ENCODE measurements at regions not wholly inside any gene's neighbourhood (a gene's known extent, or its start where the extent isn't known, plus 50 kb on each side); places are given as distances from the start of the nearest gene placed in this dataset.
"Not testable (repeated sequence)": the region's sequence is repeated elsewhere in the genome, so short reads cannot be mapped to it uniquely, and the experiment has no call there.

GRCh38 chr2:111249806-111250205 is 129.1 kb downstream of the BCL2L11 start:
- Mint-ChIP-seq H3K27ac (ENCODE audit: unreplicated experiment) (no peak overlapping the region), H3K4me3 (ENCODE audit: unreplicated experiment) (no peak overlapping the region), H3K9me3 (ENCODE audit: unreplicated experiment) (peaks cover 3% of the 10 kb centered on the region), H3K27me3 (ENCODE audit: unreplicated experiment) (peaks cover 4% of the 10 kb centered on the region), H3K4me1 (ENCODE audit: low read depth, unreplicated experiment) (no peaks in the 10 kb centered on the region), H3K36me3 (ENCODE audit: unreplicated experiment) (peaks cover 14% of the 10 kb centered on the region)
- TF ChIP-seq CTCF (IDR thresholded peaks at IDR 0.05; ENCODE audit: partially characterized antibody, unreplicated experiment): no peak
- no peak for DNase-seq

- Mint-ChIP-seq H3K4me1 (ENCODE audit: low read depth, unreplicated experiment) (no peaks in the 10 kb centered on the region), H3K27me3 (ENCODE audit: unreplicated experiment) (peaks cover 4% of the 10 kb centered on the region), H3K27ac (ENCODE audit: unreplicated experiment) (no peak overlapping the region), H3K9me3 (ENCODE audit: unreplicated experiment) (peaks cover 3% of the 10 kb centered on the region), H3K36me3 (ENCODE audit: unreplicated experiment) (peaks cover 14% of the 10 kb centered on the region), H3K4me3 (ENCODE audit: unreplicated experiment) (no peak overlapping the region)
- TF ChIP-seq CTCF (IDR thresholded peaks at IDR 0.05; ENCODE audit: partially characterized antibody, unreplicated experiment): no peak
- no peak for DNase-seq
Measured at GRCh38 chr2:111250448-111251030, 129.8 kb downstream of the BCL2L11 start.

- no peak for TF ChIP-seq CTCF (IDR thresholded peaks at IDR 0.05; ENCODE audit: partially characterized antibody, unreplicated experiment)
- H3K36me3 Mint-ChIP-seq (ENCODE audit: unreplicated experiment): peaks cover 14% of the 10 kb centered on the region
- no peak overlapping the region for H3K4me3 Mint-ChIP-seq (ENCODE audit: unreplicated experiment)
- H3K27ac Mint-ChIP-seq (ENCODE audit: unreplicated experiment): no peak overlapping the region
- H3K4me1 Mint-ChIP-seq (ENCODE audit: low read depth, unreplicated experiment): no peaks in the 10 kb centered on the region
- DNase-seq: no peak
- peaks cover 4% of the 10 kb centered on the region for H3K27me3 Mint-ChIP-seq (ENCODE audit: unreplicated experiment)
- peaks cover 3% of the 10 kb centered on the region for H3K9me3 Mint-ChIP-seq (ENCODE audit: unreplicated experiment)
Measured at GRCh38 chr2:111251711-111252110, 131.0 kb downstream of the BCL2L11 start.

- H3K27ac Mint-ChIP-seq (ENCODE audit: unreplicated experiment): no peak overlapping the region
- no peak for DNase-seq
- peaks cover 4% of the 10 kb centered on the region for H3K27me3 Mint-ChIP-seq (ENCODE audit: unreplicated experiment)
- H3K9me3 Mint-ChIP-seq (ENCODE audit: unreplicated experiment): peaks cover 3% of the 10 kb centered on the region
- H3K36me3 Mint-ChIP-seq (ENCODE audit: unreplicated experiment): peaks cover 14% of the 10 kb centered on the region
- no peak overlapping the region for H3K4me3 Mint-ChIP-seq (ENCODE audit: unreplicated experiment)
- H3K4me1 Mint-ChIP-seq (ENCODE audit: low read depth, unreplicated experiment): no peaks in the 10 kb centered on the region
- no peak for TF ChIP-seq CTCF (IDR thresholded peaks at IDR 0.05; ENCODE audit: partially characterized antibody, unreplicated experiment)
Measured at GRCh38 chr2:111252436-111252835, 131.7 kb downstream of the BCL2L11 start.

- H3K4me3 Mint-ChIP-seq (ENCODE audit: unreplicated experiment); DNase-seq; H3K9me3 Mint-ChIP-seq (ENCODE audit: unreplicated experiment); H3K4me1 Mint-ChIP-seq (ENCODE audit: low read depth, unreplicated experiment); H3K27me3 Mint-ChIP-seq (ENCODE audit: unreplicated experiment); H3K27ac Mint-ChIP-seq (ENCODE audit: unreplicated experiment): not testable (repeated sequence)
- peaks cover 14% of the 10 kb centered on the region for H3K36me3 Mint-ChIP-seq (ENCODE audit: unreplicated experiment)
Measured at GRCh38 chr2:111254916-111255315, 134.2 kb downstream of the BCL2L11 start.

- not testable (repeated sequence) for H3K4me3 Mint-ChIP-seq (ENCODE audit: unreplicated experiment); H3K36me3 Mint-ChIP-seq (ENCODE audit: unreplicated experiment); DNase-seq; H3K4me1 Mint-ChIP-seq (ENCODE audit: low read depth, unreplicated experiment); H3K9me3 Mint-ChIP-seq (ENCODE audit: unreplicated experiment); H3K27me3 Mint-ChIP-seq (ENCODE audit: unreplicated experiment); H3K27ac Mint-ChIP-seq (ENCODE audit: unreplicated experiment)
Measured at GRCh38 chr2:111256628-111257027, 135.9 kb downstream of the BCL2L11 start.

- not testable (repeated sequence) for H3K27me3 Mint-ChIP-seq (ENCODE audit: unreplicated experiment); H3K9me3 Mint-ChIP-seq (ENCODE audit: unreplicated experiment); H3K4me1 Mint-ChIP-seq (ENCODE audit: low read depth, unreplicated experiment); H3K4me3 Mint-ChIP-seq (ENCODE audit: unreplicated experiment); H3K27ac Mint-ChIP-seq (ENCODE audit: unreplicated experiment); DNase-seq; H3K36me3 Mint-ChIP-seq (ENCODE audit: unreplicated experiment)
Measured at GRCh38 chr2:111257607-111258006, 136.9 kb downstream of the BCL2L11 start.

GRCh38 chr2:111258318-111258717 is 137.6 kb downstream of the BCL2L11 start:
- H3K4me1 Mint-ChIP-seq (ENCODE audit: low read depth, unreplicated experiment); H3K9me3 Mint-ChIP-seq (ENCODE audit: unreplicated experiment); H3K36me3 Mint-ChIP-seq (ENCODE audit: unreplicated experiment); H3K27ac Mint-ChIP-seq (ENCODE audit: unreplicated experiment); DNase-seq; H3K4me3 Mint-ChIP-seq (ENCODE audit: unreplicated experiment); H3K27me3 Mint-ChIP-seq (ENCODE audit: unreplicated experiment): not testable (repeated sequence)

Measured in glutamatergic neuron (in vitro differentiated cells).